Ishikawa (cell line): ENCODE measurements at regions not wholly inside any gene's neighbourhood (a gene's known extent, or its start where the extent isn't known, plus 50 kb on each side); places are given as distances from the start of the nearest gene placed in this dataset.

ENCODE experiments used
- CEBPB ChIP-seq: IDR thresholded peaks from 2 replicates; pipeline ENCODE4 v1.6.1; 2012
- CREB1 ChIP-seq: IDR thresholded peaks from 2 replicates; pipeline ENCODE4 v1.6.1; 2012; ENCODE audit warnings: low read depth
- RAD21 ChIP-seq: IDR thresholded peaks from 2 replicates; pipeline ENCODE4 v1.6.1; 2012; ENCODE audit warnings: low read depth
- TAF1 ChIP-seq: IDR thresholded peaks from 2 replicates; pipeline ENCODE4 v1.6.1; 2012; ENCODE audit warnings: low read depth, mild to moderate bottlenecking
- TCF12 ChIP-seq: IDR thresholded peaks from 2 replicates; pipeline ENCODE4 v1.6.1; 2012; ENCODE audit warnings: low read depth
- YY1 ChIP-seq: IDR thresholded peaks from 2 replicates; pipeline ENCODE4 v1.6.1; 2012; ENCODE audit warnings: low read depth

DNA sequence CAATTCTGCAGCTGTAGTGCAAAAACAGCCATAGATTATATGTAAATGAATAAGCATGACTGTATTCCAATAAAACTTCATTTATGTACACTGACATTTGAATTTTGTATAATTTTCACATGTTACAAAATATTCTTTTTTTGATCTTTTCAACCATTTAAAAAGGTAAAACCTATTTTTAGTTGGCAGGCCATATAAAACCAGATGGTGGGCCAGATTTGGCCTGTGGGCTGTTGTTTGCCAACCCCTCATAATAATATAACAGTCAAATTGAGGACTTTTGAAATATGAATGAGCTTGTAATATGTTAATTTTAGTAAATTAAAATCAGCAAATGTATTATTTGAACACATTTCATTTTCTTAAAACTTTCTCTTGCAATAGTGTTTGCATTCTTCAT is 913.4 kb downstream of the TLE1 start:
- TF ChIP-seq TAF1 (no peak), CREB1 (no peak), RAD21 (no peak), YY1 (no peak), CEBPB (no peak), TCF12 (no peak)
